GM12891 (cell line): ENCODE measurements at regions not wholly inside any gene's neighbourhood (a gene's known extent, or its start where the extent isn't known, plus 50 kb on each side); places are given as distances from the start of the nearest gene placed in this dataset.

ENCODE experiments used
- PAX5 ChIP-seq: IDR thresholded peaks from 2 replicates; pipeline ENCODE4 v1.6.1; 2011; ENCODE audit warnings: low read length, moderate library complexity, mild to moderate bottlenecking; ENCODE audit not compliant: insufficient read depth, severe bottlenecking
- POLR2A ChIP-seq: IDR thresholded peaks from 2 replicates; pipeline ENCODE4 v1.6.1; 2011; ENCODE audit warnings: low read depth, low read length, control low read depth
- POLR2AphosphoS5 ChIP-seq: IDR thresholded peaks from 2 replicates; pipeline ENCODE4 v1.6.1; 2011; ENCODE audit warnings: low read depth, low read length, control low read depth
- SPI1 ChIP-seq: IDR thresholded peaks from 2 replicates; pipeline ENCODE4 v1.6.1; 2011; ENCODE audit warnings: low read depth, low read length, control low read depth
- TAF1 ChIP-seq: IDR thresholded peaks from 2 replicates; pipeline ENCODE4 v1.6.1; 2011; ENCODE audit warnings: low read depth, low read length, control low read depth

DNA sequence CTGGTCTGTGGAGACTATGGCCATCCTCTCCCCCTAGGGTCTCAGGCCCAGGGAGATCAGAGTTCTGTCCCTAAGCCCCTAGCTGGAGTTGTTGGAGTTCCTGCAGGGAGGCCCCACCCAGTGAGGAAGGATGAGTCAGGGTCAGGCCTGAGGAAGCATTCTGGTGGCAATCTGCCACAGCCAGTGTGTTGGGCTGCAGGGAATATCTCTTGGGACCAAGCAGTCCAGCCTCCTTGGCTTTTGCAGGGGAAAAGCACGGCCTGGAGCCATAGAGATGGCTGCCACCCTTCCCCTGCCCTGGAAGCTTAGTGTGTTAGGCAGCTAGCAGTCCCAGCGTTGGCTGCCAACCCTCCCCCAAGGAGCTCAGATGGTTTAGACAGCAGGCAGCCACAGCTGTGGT is 202.4 kb downstream of the RTL9 start:
- no peak for TF ChIP-seq POLR2A
- TF ChIP-seq POLR2AphosphoS5 = no peak
- no peak for TF ChIP-seq SPI1
- no peak for TF ChIP-seq TAF1
- TF ChIP-seq PAX5 = no peak
